Hematopoietic multipotent progenitor cell treated with erythropoietin and hydrocortisone succinate and interleukin-3 and kit ligand, for 17 days (in vitro differentiated cells): ENCODE measurements at regions not wholly inside any gene's neighbourhood (a gene's known extent, or its start where the extent isn't known, plus 50 kb on each side); places are given as distances from the start of the nearest gene placed in this dataset.
"Not testable (repeated sequence)": the region's sequence is repeated elsewhere in the genome, so short reads cannot be mapped to it uniquely, and the experiment has no call there.

Experiments used
- DNase-seq: peaks from one replicate; pipeline ENCODE4 v3.0.0-alpha.2; 2015; ENCODE audit warnings: low spot score

- no peak for DNase-seq
Measured at GRCh38 chr17:5899496-5900195, 170.5 kb upstream of the WSCD1 start.

DNA sequence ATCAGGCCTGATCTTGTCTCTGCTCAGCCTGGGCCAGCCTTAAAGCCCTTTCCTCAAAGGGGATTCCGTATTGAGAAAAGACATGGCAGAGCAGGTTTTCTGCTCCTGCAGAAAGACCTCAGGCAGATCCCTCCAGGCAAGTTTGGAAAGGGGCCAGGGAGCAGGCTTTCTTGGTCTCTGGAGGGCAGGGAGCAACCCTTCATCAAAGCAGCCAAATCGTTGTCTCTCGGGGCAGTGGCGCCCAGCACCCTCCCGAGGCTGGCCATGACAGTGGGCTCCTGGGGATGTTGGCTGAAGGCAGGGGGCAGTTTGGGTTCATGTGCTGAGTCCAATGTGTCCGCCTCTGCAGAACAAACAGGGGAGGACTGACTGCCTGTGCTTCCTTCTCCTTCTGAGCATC lies 168.4 kb upstream of the WSCD1 start:
- DNase-seq: no peak

GRCh38 chr17:5902181-5903140 lies 167.7 kb upstream of the WSCD1 start:
- no peak for DNase-seq

- DNase-seq: no peak
Measured at GRCh38 chr17:5911919-5912318, 158.3 kb upstream of the WSCD1 start.

DNA sequence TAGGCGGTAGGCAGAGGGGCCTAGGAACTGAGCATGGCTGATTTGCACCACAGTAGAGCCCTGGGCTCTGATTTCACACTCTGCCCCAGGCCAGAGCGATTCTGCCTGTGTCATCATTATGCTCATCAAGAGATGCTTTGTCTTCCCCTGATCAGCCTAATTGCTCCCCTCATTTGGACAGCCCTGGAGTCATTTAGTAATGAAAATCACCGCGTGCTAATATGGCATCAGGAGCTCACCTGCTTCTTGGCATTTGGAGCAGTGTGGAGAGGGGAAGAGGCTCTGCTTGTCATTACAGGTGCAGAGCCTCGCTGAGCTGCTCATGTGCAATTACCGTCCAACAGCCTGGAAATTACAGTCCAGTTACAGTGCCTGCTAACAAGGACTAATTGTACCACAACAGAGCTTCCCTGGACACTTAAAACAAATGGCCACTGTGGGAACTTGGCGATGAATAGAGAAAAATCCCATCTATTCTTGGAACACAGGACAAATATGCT lies 157.1 kb upstream of the WSCD1 start:
- DNase-seq: no peak

DNA sequence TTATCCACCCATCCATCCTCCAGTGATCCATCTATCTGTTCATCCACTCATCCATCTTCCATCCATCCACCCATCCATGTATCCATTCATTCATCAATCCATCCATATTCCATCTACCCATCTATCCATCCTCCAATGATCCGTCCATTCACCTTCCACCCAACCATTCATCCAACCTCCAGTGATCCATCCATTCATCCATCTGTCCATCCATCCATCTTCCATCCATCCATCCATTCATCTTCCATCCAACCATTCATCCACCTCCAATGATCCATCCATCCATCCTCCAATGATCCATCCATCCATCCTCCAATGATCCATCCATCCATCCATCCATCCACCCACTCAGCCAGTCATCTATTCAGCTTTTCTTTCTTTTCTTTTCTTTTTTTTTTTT lies 156.5 kb upstream of the WSCD1 start:
- DNase-seq: no peak

DNA sequence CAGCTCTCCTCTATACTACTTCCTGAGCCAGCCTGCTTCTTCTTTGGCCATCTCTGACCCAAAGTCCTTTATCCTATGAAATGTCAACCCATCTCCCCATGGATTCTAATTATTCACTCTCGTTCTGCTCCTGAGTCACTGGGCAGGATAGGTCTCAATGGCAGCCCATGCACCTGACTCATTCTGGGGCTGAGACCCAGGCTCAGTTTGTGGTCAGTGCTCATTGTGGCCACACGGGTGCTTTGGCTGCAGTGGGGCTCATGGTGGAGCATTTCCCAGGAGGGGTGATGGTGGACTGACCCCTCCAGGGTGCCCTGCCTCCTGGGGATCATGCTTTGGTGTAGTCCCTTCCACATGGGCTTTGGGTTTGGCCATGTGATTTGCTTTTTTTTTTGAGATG lies 154.8 kb upstream of the WSCD1 start:
- no peak for DNase-seq

DNA sequence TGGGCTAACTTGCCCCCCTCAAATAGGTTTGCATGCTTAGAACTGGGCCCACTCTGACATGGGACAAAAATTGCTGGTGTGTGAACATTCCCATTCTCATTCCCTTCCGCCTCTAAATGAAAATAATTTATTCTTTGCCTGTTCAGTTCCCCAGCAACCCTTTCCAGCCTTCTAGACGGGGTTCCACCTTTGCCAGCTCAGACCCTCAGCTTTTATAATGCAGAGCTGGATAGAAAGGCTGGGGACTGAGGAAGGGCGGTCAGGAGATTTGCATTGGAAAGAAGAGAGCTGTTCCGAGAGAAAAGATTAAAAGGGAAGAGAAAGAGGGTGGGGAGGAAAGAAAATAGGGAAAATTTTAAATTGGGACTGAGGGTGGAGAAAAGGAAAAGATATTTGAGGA lies 151.1 kb upstream of the WSCD1 start:
- DNase-seq: no peak

- no peak for DNase-seq
Measured at GRCh38 chr17:5921512-5922282, 148.5 kb upstream of the WSCD1 start.

DNA sequence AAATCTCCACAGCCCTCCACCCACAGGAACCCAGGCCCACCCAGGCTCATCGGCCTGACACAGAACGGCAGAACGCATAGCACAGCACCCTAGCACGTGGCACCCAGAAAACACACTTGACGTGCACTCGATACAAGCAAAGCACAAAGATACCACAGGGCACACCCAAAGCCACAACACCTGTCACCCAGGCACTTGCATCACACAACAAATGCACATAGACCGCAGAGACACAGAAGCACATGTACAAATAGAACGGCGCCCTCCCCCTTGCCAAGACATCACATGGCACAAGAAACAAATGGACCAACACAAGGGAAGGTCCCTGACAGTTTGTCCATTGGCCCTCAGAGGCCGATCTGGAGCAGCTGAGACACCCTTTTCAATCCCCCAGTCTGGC lies 147.7 kb upstream of the WSCD1 start:
- no peak for DNase-seq

DNA sequence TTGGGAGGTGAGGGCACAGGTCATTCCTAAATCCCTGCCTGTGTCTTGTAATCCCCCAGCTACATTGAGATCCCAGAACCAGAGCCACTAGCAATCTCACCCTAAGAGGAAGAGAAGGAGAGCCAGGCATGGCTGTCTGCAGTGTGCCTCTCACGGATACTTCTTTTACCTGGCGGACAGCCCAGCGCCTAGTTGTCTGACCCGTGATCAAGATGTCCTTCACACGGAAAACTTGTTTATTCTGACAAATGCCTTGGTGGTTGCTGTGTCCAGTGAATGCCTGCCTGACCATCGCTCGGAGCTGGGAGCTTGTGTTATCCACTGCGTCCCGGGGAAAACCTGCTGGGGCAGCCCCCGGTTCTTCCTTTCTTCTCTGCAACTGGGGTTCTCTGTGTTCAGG lies 140.5 kb upstream of the WSCD1 start:
- DNase-seq: no peak

DNA sequence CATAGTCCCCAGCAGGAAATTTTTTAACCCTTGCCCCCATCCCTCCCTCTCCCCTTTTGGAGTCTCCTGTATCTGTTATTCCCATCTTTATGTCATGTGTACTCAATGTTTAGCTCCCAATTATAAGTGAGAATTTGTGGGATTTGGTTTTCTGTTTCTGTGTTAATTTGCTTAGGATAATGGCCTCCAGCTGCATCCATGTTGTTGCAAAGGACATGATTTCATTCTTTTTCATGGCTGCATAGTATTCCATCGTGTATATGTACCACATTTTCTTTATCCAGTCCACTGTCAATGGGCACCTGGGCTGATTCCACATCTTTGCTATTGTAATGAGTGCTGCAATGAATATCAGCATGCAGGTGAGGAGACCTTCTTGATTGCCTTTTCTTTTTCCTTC lies 139.6 kb upstream of the WSCD1 start:
- not testable (repeated sequence) for DNase-seq

DNA sequence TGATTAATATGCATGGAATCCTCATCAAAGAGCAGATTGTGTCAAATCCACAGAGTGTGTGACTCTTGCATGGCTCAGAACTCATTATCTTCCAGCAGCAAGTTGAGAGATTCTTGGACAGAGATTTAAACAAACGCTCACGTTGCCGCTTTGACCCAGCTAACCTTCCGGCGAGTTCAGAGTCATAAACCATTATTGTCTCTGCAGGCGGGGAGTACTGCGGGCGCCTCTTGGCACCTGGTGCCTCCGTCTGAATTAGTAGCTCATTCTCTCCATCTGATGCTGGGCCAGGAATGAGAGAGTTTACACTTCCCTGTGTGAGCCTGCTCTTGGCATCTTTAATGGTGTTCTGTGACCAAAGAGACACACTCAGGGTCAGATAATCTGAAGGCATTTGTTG lies 138.6 kb upstream of the WSCD1 start:
- no peak for DNase-seq

GRCh38 chr17:5933430-5933829 lies 136.7 kb upstream of the WSCD1 start:
- DNase-seq: no peak

GRCh38 chr17:5941258-5941657 lies 128.9 kb upstream of the WSCD1 start:
- DNase-seq: no peak

- no peak for DNase-seq
Measured at GRCh38 chr17:5942687-5943086, 127.5 kb upstream of the WSCD1 start.

GRCh38 chr17:5943232-5943631 lies 126.9 kb upstream of the WSCD1 start:
- no peak for DNase-seq

- DNase-seq: no peak
Measured at GRCh38 chr17:5943982-5944381, 126.2 kb upstream of the WSCD1 start.

DNA sequence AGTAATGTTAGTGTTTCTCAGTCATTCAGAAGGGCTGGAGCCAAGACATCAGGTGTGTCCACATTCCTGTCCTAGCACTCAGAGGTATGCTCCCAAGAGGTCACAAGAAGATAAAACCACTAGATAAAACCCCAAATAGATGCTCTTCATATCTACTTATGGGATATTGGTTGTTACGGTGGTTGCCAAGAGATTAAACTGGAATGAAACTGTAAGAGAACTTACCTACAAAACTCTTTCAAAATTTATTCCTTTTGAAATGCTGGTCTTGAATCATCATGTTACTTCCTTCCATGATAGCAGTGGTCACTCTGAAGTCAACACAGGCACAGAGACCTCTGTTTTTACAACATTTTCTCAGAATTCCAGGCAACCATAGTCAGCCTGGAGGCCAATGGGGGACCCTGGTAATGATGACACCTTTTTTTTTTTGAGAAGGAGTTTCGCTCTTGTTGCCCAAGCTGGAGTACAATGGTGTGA lies 122.4 kb upstream of the WSCD1 start:
- DNase-seq: no peak

DNA sequence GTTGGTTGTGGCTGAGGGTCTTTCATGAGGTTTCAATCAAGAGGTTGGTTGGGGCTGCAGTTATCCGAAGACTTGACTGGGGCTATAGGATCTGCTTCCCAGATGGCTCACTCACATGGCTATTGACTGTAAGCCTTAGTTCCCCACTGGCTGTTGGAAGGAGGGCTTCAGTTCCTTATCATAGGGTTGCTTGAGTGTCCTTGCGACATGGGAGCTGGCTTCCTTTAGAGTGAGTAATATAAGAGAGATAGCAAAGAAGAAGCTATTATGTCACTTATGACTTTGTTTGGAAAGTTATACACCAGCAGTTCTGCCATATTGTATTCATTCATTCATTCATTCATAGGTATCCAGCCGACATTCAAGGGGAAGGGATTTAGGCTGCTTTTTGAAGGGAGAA lies 121.4 kb upstream of the WSCD1 start:
- no peak for DNase-seq

DNA sequence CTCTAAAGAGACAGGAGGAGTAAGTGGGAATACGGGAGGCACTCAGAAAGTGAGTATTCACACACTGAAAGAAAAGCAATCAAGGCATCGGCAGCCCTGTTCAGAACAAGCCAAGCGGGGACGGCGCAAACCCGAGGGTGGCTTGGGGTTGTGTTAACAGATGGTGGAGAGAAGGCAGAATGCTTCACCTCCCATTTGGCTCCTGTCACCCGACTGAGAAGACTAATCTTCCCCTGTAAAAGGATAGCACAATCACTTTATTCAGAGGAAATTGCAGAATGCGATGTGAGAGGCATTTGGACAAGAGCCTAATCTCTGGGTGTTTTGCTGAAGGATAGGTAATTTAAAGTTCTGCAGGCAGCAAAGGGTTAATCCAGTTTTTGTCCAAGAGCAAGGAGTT lies 119.3 kb upstream of the WSCD1 start:
- no peak for DNase-seq

DNA sequence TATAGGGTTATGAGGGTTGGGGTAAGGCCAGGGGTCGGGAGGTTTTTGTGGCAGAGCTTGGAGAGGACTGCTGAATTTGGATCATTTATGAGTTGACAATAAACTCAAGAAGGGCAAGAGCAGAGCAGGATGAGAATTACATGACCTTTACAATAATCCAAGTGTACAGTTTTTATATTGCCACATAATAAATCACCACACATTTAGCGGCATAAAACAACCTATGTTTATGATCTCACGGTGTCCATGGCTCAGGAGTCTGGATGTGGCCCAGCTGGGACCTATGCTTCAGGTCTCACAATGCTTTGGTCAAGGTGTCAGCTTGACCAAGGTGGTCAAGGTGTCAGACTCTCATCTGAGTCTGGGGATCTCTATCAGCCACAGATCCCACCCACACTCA lies 118.3 kb upstream of the WSCD1 start:
- no peak for DNase-seq
